Karpas-422 (cell line): ENCODE measurements at regions not wholly inside any gene's neighbourhood (a gene's known extent, or its start where the extent isn't known, plus 50 kb on each side); places are given as distances from the start of the nearest gene placed in this dataset.

Experiments
- DNase-seq: peaks from one replicate; pipeline ENCODE4 v3.0.0-alpha.2; 2015
- H2AFZ ChIP-seq: fragments of 200-600 bp; sonication (generic); 2 replicates; pipeline ENCODE4 v1.6.1; 2014; ENCODE audit warnings: antibody characterized with exemption, low read length, mixed read lengths
- H3K27ac ChIP-seq: fragments of 200-600 bp; sonication (generic); 2 replicates; pipeline ENCODE4 v1.5.1; 2014; ENCODE audit warnings: mild to moderate bottlenecking, low read length, moderate library complexity
- H3K27me3 ChIP-seq: fragments of 200-600 bp; sonication (generic); 2 replicates; pipeline ENCODE4 v1.6.1; 2014; ENCODE audit warnings: low read length, mixed read lengths
- H3K36me3 ChIP-seq: fragments of 200-600 bp; sonication (generic); 2 replicates; pipeline ENCODE4 v1.6.1; 2014; ENCODE audit warnings: low read length, mixed read lengths; ENCODE audit not compliant: insufficient read depth
- H3K4me1 ChIP-seq: fragments of 200-600 bp; sonication (generic); 2 replicates; pipeline ENCODE4 v1.6.1; 2014; ENCODE audit warnings: mild to moderate bottlenecking, low read length, mixed read lengths
- H3K4me2 ChIP-seq: fragments of 200-600 bp; sonication (generic); 2 replicates; pipeline ENCODE4 v1.6.1; 2014; ENCODE audit warnings: low read length, low read depth, mild to moderate bottlenecking; ENCODE audit not compliant: poor library complexity, severe bottlenecking
- H3K4me3 ChIP-seq: fragments of 200-600 bp; sonication (generic); 2 replicates; pipeline ENCODE4 v1.5.1; 2014; ENCODE audit warnings: mild to moderate bottlenecking, antibody characterized with exemption, low read length, mixed read lengths
- H3K79me2 ChIP-seq: fragments of 200-600 bp; sonication (generic); 2 replicates; pipeline ENCODE4 v1.6.1; 2014; ENCODE audit warnings: mild to moderate bottlenecking, low read length, mixed read lengths
- H3K9ac ChIP-seq: fragments of 200-600 bp; sonication (generic); 2 replicates; pipeline ENCODE4 v1.6.0; 2014; ENCODE audit warnings: low read length
- H3K9me2 ChIP-seq: fragments of 200-600 bp; sonication (generic), shearing (Covaris generic); replicated peaks from 2 replicates; pipeline ENCODE4 v1.6.0; 2014; ENCODE audit warnings: mild to moderate bottlenecking, low read length, moderate library complexity; ENCODE audit not compliant: insufficient read depth
- H3K9me3 ChIP-seq: fragments of 300-700, 200-600 bp; sonication (generic); 2 replicates; pipeline ENCODE4 v1.6.1; 2014; ENCODE audit warnings: low read length, mixed read lengths
- H4K20me1 ChIP-seq: fragments of 200-600 bp; sonication (generic); 2 replicates; pipeline ENCODE4 v1.6.1; 2014; ENCODE audit warnings: mild to moderate bottlenecking, antibody characterized with exemption, low read length, low read depth; ENCODE audit not compliant: insufficient read depth

- Histone ChIP-seq H2AFZ (no peak overlapping the region), H3K9me2 (no peaks in the 10 kb centered on the region), H3K79me2 (no peaks in the 10 kb centered on the region), H3K27ac (no peak overlapping the region), H3K4me1 (no peaks in the 10 kb centered on the region), H4K20me1 (no peaks in the 10 kb centered on the region), H3K4me3 (no peak overlapping the region), H3K9ac (no peak overlapping the region), H3K4me2 (no peak overlapping the region), H3K36me3 (no peaks in the 10 kb centered on the region), H3K27me3 (no peaks in the 10 kb centered on the region), H3K9me3 (no peaks in the 10 kb centered on the region)
- no peak for DNase-seq
These were observed 427.1 kb downstream of the TCERG1L start for GRCh38 chr10:130884456-130884855.

- Histone ChIP-seq H3K4me2 (no peak overlapping the region), H3K4me1 (no peaks in the 10 kb centered on the region), H3K9me3 (no peaks in the 10 kb centered on the region), H3K27me3 (no peaks in the 10 kb centered on the region), H3K9ac (no peak overlapping the region), H3K79me2 (no peaks in the 10 kb centered on the region), H3K9me2 (no peaks in the 10 kb centered on the region), H4K20me1 (no peaks in the 10 kb centered on the region), H3K27ac (no peak overlapping the region), H3K4me3 (no peak overlapping the region), H2AFZ (no peak overlapping the region), H3K36me3 (no peaks in the 10 kb centered on the region)
- DNase-seq = no peak
These were observed 426.4 kb downstream of the TCERG1L start for GRCh38 chr10:130885021-130885655.

- Histone ChIP-seq H3K9ac (no peak overlapping the region), H3K79me2 (no peaks in the 10 kb centered on the region), H4K20me1 (no peaks in the 10 kb centered on the region), H3K4me1 (no peaks in the 10 kb centered on the region), H3K27me3 (no peaks in the 10 kb centered on the region), H3K27ac (no peak overlapping the region), H2AFZ (no peak overlapping the region), H3K4me2 (no peak overlapping the region), H3K4me3 (no peak overlapping the region), H3K36me3 (no peaks in the 10 kb centered on the region), H3K9me3 (no peaks in the 10 kb centered on the region), H3K9me2 (no peaks in the 10 kb centered on the region)
- no peak for DNase-seq
These were observed 424.4 kb downstream of the TCERG1L start for GRCh38 chr10:130887170-130887569.

DNA sequence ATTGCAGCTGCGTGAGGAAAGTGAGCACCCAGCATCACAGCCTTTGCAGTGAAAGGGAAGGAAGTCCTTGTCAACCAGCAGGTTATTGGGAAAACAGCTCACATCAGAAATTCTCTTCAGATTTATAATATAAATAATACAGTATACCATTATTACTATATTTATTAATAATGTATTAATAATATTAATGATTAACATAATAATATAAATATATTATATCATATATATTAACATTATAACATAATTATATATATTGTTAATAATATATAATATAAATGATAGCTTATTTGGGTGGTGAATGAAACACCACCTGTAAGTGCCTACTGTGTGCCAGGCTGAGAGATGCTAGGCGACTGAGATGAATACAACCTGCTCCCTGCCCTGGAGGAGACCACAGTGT is 423.0 kb downstream of the TCERG1L start:
- Histone ChIP-seq H3K4me1 (no peaks in the 10 kb centered on the region), H3K9me2 (no peaks in the 10 kb centered on the region), H3K9me3 (no peaks in the 10 kb centered on the region), H3K36me3 (no peaks in the 10 kb centered on the region), H2AFZ (no peak overlapping the region), H4K20me1 (no peaks in the 10 kb centered on the region), H3K4me3 (no peak overlapping the region), H3K9ac (no peak overlapping the region), H3K27me3 (no peaks in the 10 kb centered on the region), H3K79me2 (no peaks in the 10 kb centered on the region), H3K27ac (no peak overlapping the region), H3K4me2 (no peak overlapping the region)
- no peak for DNase-seq

DNA sequence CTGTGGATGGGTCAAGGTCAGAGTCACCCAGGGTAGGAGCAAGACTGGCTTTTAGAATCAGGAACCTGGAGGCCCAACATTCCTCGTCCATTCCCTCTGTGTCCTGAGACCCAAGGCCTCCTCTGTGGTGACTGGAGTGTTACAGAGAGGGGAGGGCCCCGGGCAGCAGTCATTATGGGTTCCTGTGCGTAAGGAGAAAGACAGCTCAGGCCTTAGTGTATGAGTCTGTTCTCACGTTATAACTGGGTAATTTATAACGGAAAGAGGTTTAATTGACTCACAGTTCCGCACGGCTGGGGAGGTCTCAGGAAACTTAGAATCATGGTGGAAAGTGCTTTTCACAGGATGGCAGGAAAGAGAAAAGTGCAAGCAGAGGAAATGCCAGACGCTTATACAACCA is 422.3 kb downstream of the TCERG1L start:
- Histone ChIP-seq H3K27me3 (no peaks in the 10 kb centered on the region), H4K20me1 (no peaks in the 10 kb centered on the region), H3K4me1 (0 out of 2 replicates have a peak, but pooled peaks cover 3% of the 10 kb centered on the region), H3K9ac (no peak overlapping the region), H3K4me2 (no peak overlapping the region), H3K79me2 (no peaks in the 10 kb centered on the region), H3K27ac (no peak overlapping the region), H3K36me3 (no peaks in the 10 kb centered on the region), H3K9me2 (no peaks in the 10 kb centered on the region), H3K9me3 (no peaks in the 10 kb centered on the region), H3K4me3 (no peak overlapping the region), H2AFZ (no peak overlapping the region)
- DNase-seq = no peak

- H3K9me3 ChIP-seq = no peaks in the 10 kb centered on the region
- no peak overlapping the region for H3K4me3 ChIP-seq
- no peak overlapping the region for H3K27ac ChIP-seq
- no peak for DNase-seq
- no peaks in the 10 kb centered on the region for H4K20me1 ChIP-seq
- H3K36me3 ChIP-seq = no peaks in the 10 kb centered on the region
- no peaks in the 10 kb centered on the region for H3K9me2 ChIP-seq
- no peak overlapping the region for H3K4me2 ChIP-seq
- H3K27me3 ChIP-seq = no peaks in the 10 kb centered on the region
- H3K4me1 ChIP-seq = 0 out of 2 replicates have a peak, but pooled peaks cover 3% of the 10 kb centered on the region
- no peak overlapping the region for H3K9ac ChIP-seq
- no peak overlapping the region for H2AFZ ChIP-seq
- H3K79me2 ChIP-seq = no peaks in the 10 kb centered on the region
These were observed 421.7 kb downstream of the TCERG1L start for GRCh38 chr10:130889780-130890179.

DNA sequence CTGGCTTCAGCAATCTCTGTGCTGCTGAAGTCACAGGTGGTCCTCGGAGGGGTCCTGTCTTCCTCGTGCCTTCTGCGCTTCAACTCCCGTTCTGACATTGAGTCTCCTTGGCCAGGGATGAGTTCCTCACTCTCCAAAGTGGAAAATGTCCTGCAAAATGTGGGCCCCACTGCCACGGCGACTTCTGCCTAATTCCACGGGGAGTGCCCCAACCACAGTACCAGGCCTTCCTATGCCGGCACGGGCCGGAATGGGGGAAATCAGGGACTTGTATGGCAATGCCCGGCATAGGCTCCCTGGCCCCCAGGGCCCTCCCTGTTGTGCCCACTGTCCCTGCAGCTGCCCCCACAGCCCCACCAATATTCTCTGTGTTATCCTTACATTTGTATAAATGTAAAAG is 420.5 kb downstream of the TCERG1L start:
- no peaks in the 10 kb centered on the region for H3K9me3 ChIP-seq
- no peaks in the 10 kb centered on the region for H3K9me2 ChIP-seq
- H3K4me3 ChIP-seq = no peak overlapping the region
- DNase-seq = no peak
- no peak overlapping the region for H3K27ac ChIP-seq
- no peak overlapping the region for H2AFZ ChIP-seq
- H3K27me3 ChIP-seq = no peaks in the 10 kb centered on the region
- no peak overlapping the region for H3K4me2 ChIP-seq
- no peaks in the 10 kb centered on the region for H3K79me2 ChIP-seq
- 0 out of 2 replicates have a peak, but pooled peaks cover 3% of the 10 kb centered on the region for H3K4me1 ChIP-seq
- H3K9ac ChIP-seq = no peak overlapping the region
- H4K20me1 ChIP-seq = no peaks in the 10 kb centered on the region
- no peaks in the 10 kb centered on the region for H3K36me3 ChIP-seq

DNA sequence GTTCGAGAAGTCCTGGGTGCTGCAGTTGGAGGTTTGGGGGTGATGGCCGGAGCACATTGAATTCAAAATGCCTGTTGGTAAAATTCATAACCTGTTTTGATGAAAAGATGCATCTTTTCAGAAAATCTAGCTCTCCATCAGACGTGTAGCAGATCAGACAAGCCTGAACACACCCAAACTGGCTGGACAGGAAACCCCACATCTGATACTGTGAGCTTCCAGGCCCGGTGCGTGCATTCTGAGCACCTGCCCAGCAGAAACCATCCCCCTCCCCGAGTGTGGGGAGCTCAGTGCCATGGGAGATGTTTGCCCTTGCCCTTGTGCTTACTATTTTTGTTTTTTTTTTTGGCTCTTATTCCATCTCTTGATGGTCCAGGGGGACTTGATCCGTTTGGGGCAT is 417.1 kb downstream of the TCERG1L start:
- Histone ChIP-seq H3K9me2 (no peaks in the 10 kb centered on the region), H3K4me3 (no peak overlapping the region), H3K9me3 (no peaks in the 10 kb centered on the region), H3K27me3 (no peaks in the 10 kb centered on the region), H3K27ac (no peak overlapping the region), H3K4me1 (0 out of 2 replicates have a peak, but pooled peaks cover 3% of the 10 kb centered on the region), H3K79me2 (no peaks in the 10 kb centered on the region), H4K20me1 (0 out of 2 replicates have a peak, but pooled peaks cover 3% of the 10 kb centered on the region), H3K4me2 (no peak overlapping the region), H3K9ac (no peak overlapping the region), H3K36me3 (no peaks in the 10 kb centered on the region), H2AFZ (no peak overlapping the region)
- DNase-seq = no peak
